GM12872 (cell line): ENCODE measurements at regions not wholly inside any gene's neighbourhood (a gene's known extent, or its start where the extent isn't known, plus 50 kb on each side); places are given as distances from the start of the nearest gene placed in this dataset.

Experiments used
- CTCF ChIP-seq: IDR thresholded peaks from 3 replicates; pipeline ENCODE4 v1.5.1; 2011; ENCODE audit warnings: low read depth, mild to moderate bottlenecking, low read length, moderate library complexity; ENCODE audit not compliant: insufficient read depth

GRCh38 chr21:33993286-33994231, 78.0 kb upstream of the ATP5PO start:
- 0 out of 3 replicates have a peak, but pooled peaks have one; percentile 9 for TF ChIP-seq CTCF

GRCh38 chr21:33991133-33991532, 75.5 kb upstream of the ATP5PO start:
- no peak for TF ChIP-seq CTCF

GRCh38 chr21:33989440-33989839, 73.8 kb upstream of the ATP5PO start:
- TF ChIP-seq CTCF: no peak

GRCh38 chr21:33988237-33989017, 72.8 kb upstream of the ATP5PO start:
- TF ChIP-seq CTCF: no peak

- TF ChIP-seq CTCF: no peak
These were observed 71.9 kb upstream of the ATP5PO start for GRCh38 chr21:33987461-33987860.

- no peak for TF ChIP-seq CTCF
These were observed 69.8 kb upstream of the ATP5PO start for GRCh38 chr21:33985117-33986050.
